ENCODE measurements at regions not wholly inside any gene's neighbourhood (a gene's known extent, or its start where the extent isn't known, plus 50 kb on each side); places are given as distances from the start of the nearest gene placed in this dataset.
A peak's percentile ranks its signal among the peaks of the same experiment; 100 is the strongest.

DNA sequence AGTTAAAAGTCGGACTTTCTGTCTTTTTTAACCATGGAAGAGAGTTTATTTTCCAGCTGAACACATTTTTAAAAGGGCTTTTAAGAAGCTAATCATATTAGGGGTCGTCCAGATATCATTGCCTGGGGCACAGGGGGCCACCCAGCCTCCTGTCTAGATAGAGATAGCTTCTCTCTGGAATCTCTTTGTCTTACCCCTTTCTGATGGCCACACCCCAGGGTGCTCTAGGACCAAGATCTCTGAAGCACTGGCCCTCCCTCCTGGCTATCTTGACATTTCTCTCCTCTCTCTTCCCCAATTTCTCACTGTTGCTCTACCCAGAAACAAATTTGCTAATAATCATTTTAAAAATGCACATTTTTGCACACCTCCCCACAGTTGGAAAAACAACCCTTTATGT, 204.4 kb downstream of the NXNL2 start:
- Mint-ChIP-seq H3K36me3 (ENCODE audit: low read depth) (no peaks in the 10 kb centered on the region), H3K4me1 (no peaks in the 10 kb centered on the region), H3K27me3 (peaks cover 28% of the 10 kb centered on the region), H3K9me3 (ENCODE audit: low read depth) (no peaks in the 10 kb centered on the region), H3K27ac (no peak overlapping the region), H3K4me3 (no peak overlapping the region)
- ATAC-seq, result no peak
- DNase-seq, result no peak
- intact Hi-C loops (cut with DNase I, micrococcal nuclease), result no loop called here
- CTCF ChIA-PET, result no interaction called here
- POLR2A ChIA-PET, result no interaction called here

DNA sequence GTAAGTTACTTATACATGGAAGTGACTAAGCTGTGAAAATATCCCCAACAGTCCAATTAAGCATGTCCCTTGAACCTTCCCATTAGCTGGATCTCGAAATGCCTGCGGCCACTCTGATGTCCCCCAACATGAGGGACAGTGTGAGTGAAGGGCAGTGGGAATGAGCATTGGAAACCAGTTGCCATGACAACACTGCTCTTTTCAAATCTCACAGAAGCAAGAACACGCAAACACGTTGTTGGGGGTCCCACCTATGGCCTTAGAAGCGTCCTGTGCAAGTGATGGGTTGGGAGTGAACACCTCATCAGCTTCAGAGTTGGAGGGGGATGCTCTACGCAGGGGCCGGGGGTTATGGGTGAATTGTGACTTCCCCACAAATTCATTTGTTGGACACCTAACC, 205.9 kb downstream of the NXNL2 start:
- ChIA-PET CTCF (no interaction called here), POLR2A (no interaction called here)
- H3K4me1 Mint-ChIP-seq, result no peaks in the 10 kb centered on the region

DNA sequence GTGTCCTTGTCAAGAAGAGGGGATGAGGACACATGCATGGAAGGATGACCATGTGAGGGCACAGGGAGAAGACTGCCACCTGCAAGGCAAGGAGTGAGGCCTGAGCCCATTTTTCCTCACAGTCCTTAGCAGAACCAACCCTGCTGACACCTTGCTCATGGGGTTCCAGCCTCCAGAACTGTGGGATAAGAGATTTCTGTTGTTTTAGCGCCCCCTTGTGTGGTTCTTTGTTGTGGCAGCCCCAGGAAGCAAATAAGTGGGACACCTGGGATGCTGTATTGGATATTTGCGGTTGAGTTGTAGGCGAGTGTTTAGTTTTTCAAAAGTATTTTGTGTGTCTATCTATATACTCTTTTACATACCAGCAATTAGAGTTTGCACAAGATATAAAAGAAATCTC, 206.4 kb downstream of the NXNL2 start:
- CTCF ChIA-PET, result no interaction called here
- Mint-ChIP-seq H3K4me3 (no peak overlapping the region), H3K9me3 (ENCODE audit: low read depth) (no peaks in the 10 kb centered on the region), H3K4me1 (no peaks in the 10 kb centered on the region), H3K27me3 (peaks cover 33% of the 10 kb centered on the region), H3K27ac (no peak overlapping the region), H3K36me3 (ENCODE audit: low read depth) (no peaks in the 10 kb centered on the region)
- DNase-seq, result peak; percentile 48
- no peak for ATAC-seq
- intact Hi-C loops (cut with DNase I, micrococcal nuclease), result loop anchor here (1.0 to 5.0 kb wide), 5 partner anchors 79 to 791 kb away; no protein-coding TSS in a partner anchor
- POLR2A ChIA-PET, result no interaction called here

More for the DNA sequence above, 205.9 kb downstream of the NXNL2 start:
- H3K4me3 Mint-ChIP-seq, result no peak overlapping the region
- DNase-seq (no peak), ATAC-seq (no peak)
- no peaks in the 10 kb centered on the region for H3K9me3 Mint-ChIP-seq (ENCODE audit: low read depth)
- no peaks in the 10 kb centered on the region for H3K36me3 Mint-ChIP-seq (ENCODE audit: low read depth)
- peaks cover 30% of the 10 kb centered on the region for H3K27me3 Mint-ChIP-seq
- no peak overlapping the region for H3K27ac Mint-ChIP-seq
- intact Hi-C loops (cut with DNase I, micrococcal nuclease), result loop anchor here (1.0 to 5.0 kb wide), 5 partner anchors 79 to 790 kb away; no protein-coding TSS in a partner anchor

DNA sequence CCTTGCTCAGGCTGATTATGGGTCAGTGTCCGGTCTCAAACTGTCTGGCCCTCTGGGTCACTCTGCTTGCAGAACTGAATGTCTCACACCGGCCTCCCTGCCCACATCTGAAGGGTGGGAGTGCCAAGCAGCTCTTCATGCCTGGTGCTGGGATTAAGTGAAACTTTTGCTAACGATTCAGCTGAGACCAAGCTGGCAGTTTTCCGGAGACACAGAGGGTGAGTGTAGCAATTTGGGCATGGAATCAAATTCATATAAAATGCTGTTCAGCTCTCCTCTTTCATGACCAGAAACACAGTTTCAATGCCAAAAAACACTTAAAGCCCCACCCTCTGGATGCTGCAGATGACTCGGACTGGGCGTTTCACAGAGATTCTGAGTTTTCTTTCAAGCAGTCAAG, 207.5 kb downstream of the NXNL2 start:
- Mint-ChIP-seq H3K27ac (no peak overlapping the region), H3K4me1 (no peaks in the 10 kb centered on the region), H3K9me3 (ENCODE audit: low read depth) (no peaks in the 10 kb centered on the region), H3K27me3 (peaks cover 26% of the 10 kb centered on the region), H3K36me3 (ENCODE audit: low read depth) (no peaks in the 10 kb centered on the region), H3K4me3 (no peak overlapping the region)
- ChIA-PET POLR2A (no interaction called here), CTCF (no interaction called here)
- no peak for DNase-seq
- intact Hi-C loops (cut with DNase I, micrococcal nuclease), result loop anchor here in 1 of 2 experiments (5.0 kb wide), 2 partner anchors 80 to 260 kb away; no protein-coding TSS in a partner anchor
- ATAC-seq, result no peak

DNA sequence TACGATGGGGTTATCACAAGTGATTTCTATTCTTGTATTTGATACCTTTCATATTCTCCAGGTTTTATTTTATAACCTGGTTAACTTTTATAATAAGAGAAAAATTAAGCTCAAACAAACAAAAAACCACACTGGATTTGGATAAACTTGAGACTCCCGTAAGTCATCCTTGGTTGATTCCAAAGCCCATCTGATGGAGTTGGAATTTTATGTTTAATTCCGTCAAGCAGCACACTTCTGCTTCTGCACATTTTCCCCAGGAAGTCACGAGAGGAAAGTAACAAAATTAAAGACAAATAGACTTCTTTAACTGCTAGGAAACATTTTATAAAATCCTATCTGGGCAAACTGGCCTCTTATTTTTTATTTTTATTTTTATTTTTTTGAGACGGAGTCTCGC, 207.9 kb downstream of the NXNL2 start:
- CTCF ChIA-PET, result no interaction called here
- intact Hi-C loops (cut with DNase I, micrococcal nuclease), result loop anchor here in 1 of 2 experiments (5.0 kb wide), 2 partner anchors 81 to 259 kb away; no protein-coding TSS in a partner anchor
- no peaks in the 10 kb centered on the region for H3K36me3 Mint-ChIP-seq (ENCODE audit: low read depth)

DNA sequence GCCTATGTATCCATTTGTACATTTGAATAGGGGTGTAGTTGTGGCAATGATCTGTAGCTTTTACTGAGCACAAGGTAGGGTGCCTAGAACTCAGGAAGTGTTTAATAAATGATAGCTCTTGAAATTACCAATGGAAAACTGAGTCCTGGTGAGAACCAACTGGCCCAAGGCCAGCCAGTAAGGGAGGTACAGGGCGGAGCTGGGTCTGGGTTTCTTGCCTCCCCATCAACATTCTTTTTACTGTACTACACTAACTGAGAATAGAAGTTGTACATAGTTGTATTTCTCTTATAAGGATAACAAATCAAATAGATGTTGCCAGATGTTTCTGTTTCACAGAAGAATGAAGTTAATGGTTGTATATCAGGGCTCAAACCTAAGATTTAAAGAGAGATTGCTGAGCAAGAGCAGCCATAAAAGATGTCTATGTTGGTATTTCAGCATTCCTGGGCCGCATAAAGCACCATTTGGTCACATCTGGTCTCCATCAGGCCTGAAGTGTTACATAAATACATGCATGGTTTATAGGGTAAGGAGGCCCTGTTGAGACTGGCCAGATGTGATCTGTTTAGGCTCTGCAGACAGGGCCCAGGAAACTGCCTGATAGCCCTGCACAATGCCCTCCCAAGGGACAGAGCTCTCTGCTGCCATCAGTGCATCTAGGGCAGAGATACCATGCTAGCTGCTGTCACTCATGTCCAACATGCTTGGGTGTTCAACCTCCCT, 210.5 kb downstream of the NXNL2 start:
- DNase-seq (no peak), ATAC-seq (no peak)
- H3K27ac Mint-ChIP-seq, result no peak overlapping the region
- intact Hi-C loops (cut with DNase I, micrococcal nuclease), result no loop called here
- no peaks in the 10 kb centered on the region for H3K36me3 Mint-ChIP-seq (ENCODE audit: low read depth)
- POLR2A ChIA-PET, result no interaction called here
- no peaks in the 10 kb centered on the region for H3K4me1 Mint-ChIP-seq
- no peaks in the 10 kb centered on the region for H3K9me3 Mint-ChIP-seq (ENCODE audit: low read depth)
- H3K27me3 Mint-ChIP-seq, result peaks cover 16% of the 10 kb centered on the region
- H3K4me3 Mint-ChIP-seq, result no peak overlapping the region
- CTCF ChIA-PET, result interaction anchor here (0.7 kb wide), 1 partner anchor 137 kb away, joined by 3 read pairs; no protein-coding TSS in a partner anchor

More for the DNA sequence above, 207.9 kb downstream of the NXNL2 start:
- H3K4me1 Mint-ChIP-seq, result no peaks in the 10 kb centered on the region
- DNase-seq (no peak), ATAC-seq (no peak)
- H3K27ac Mint-ChIP-seq, result no peak overlapping the region
- peaks cover 26% of the 10 kb centered on the region for H3K27me3 Mint-ChIP-seq
- POLR2A ChIA-PET, result no interaction called here
- no peaks in the 10 kb centered on the region for H3K9me3 Mint-ChIP-seq (ENCODE audit: low read depth)
- H3K4me3 Mint-ChIP-seq, result no peak overlapping the region

DNA sequence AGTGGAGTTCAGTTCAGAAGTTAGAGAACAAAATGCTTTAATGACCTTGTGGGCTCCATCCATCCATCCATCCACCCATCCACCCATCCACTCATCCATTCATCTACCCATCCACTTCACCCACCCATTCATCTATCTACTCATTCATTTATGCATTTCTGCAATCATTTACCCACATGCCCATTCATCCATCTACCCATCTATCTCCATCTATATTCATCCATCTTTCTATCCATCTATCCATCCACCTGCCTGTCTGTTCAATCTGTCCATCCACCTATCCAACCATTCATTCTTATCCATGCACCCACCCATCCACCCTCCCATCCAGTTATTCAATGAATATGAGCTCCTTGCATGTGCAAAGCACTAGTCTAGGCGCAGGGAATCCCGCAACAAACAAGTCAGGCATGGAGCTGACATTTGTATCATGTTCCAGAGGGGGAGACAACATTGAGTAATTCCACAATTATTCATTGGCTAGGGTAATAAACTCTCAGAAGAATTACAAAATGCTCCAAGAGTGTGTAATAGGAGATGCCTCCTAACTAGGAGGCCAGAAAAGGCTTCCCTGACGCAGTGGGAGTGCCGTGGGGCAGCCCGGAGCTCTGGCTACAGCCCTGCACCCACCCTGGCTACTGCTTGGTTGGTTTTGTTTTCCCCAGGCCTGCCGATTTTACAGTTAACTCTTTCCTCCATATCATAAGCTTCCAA, 211.2 kb downstream of the NXNL2 start:
- no peaks in the 10 kb centered on the region for H3K36me3 Mint-ChIP-seq (ENCODE audit: low read depth)
- ChIA-PET CTCF (interaction anchor here (0.7 kb wide), 1 partner anchor 136 kb away, joined by 3 read pairs; no protein-coding TSS in a partner anchor), POLR2A (interaction anchor here (0.5 kb wide), 1 partner anchor 192 kb away, joined by 4 read pairs; no protein-coding TSS in a partner anchor)
- H3K9me3 Mint-ChIP-seq (ENCODE audit: low read depth), result no peaks in the 10 kb centered on the region
- no peak overlapping the region for H3K4me3 Mint-ChIP-seq
- H3K27ac Mint-ChIP-seq, result no peak overlapping the region
- intact Hi-C loops (cut with DNase I, micrococcal nuclease), result no loop called here
- DNase-seq, result no peak
- peaks cover 12% of the 10 kb centered on the region for H3K27me3 Mint-ChIP-seq
- ATAC-seq, result no peak
- no peaks in the 10 kb centered on the region for H3K4me1 Mint-ChIP-seq

DNA sequence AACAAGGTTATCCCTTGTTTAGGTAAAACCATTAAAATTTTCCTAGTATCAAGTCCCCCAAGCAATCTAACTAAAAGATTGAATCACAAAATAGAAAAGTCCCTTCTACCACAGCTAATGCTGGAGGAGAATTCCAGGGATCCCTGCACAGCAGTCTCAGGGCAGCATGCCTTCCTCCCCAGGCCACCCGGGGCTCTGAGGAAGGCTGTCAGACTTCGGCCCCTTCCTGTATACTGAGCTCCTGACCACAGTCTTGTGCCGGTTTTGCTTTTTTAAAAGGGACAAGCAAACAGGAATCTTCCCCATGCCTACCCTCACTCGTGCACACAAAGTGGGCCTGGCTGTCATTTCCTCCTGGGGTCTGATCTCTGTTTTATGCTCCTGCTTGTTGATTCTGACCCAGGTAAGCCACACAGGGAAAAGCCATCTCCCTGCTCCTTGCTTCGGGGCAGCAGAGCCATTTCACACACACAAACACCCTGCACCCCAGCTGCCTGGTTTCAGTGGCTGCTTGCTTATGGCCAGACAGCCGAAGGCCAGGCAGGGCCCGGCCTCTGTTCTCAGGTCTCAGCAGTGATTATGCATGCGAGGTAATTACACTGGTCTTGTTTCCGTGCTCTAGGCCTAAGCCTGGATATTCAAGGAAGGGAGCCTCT, 211.9 kb downstream of the NXNL2 start:
- Mint-ChIP-seq H3K36me3 (ENCODE audit: low read depth) (no peaks in the 10 kb centered on the region), H3K4me1 (no peaks in the 10 kb centered on the region), H3K27ac (no peak overlapping the region), H3K4me3 (no peak overlapping the region), H3K9me3 (ENCODE audit: low read depth) (no peaks in the 10 kb centered on the region), H3K27me3 (peaks cover 9% of the 10 kb centered on the region)
- DNase-seq (no peak), ATAC-seq (no peak)
- CTCF ChIA-PET, result no interaction called here
- POLR2A ChIA-PET, result interaction anchor here (0.5 kb wide), 1 partner anchor 192 kb away, joined by 4 read pairs; no protein-coding TSS in a partner anchor
- intact Hi-C loops (cut with DNase I, micrococcal nuclease), result no loop called here

DNA sequence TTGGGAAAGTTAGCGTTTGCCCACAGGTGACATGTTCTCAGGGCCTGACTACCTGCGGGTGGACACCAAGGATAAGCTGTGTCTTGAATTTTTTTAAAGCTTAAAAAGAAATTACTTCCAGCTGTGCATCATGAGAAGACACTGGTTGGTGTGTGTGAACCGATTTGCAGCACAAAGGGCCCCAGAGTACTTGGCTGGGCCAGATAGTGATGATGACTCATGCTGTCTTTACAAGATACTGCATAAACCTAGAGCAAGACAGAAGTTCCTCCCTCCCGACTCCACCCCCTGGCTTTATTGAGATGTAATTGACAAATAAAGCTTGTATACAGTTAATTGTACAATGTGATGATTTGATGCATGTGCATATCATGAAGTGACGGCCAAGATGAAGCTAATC, 212.8 kb downstream of the NXNL2 start:
- no peak for DNase-seq
- CTCF ChIA-PET, result no interaction called here

DNA sequence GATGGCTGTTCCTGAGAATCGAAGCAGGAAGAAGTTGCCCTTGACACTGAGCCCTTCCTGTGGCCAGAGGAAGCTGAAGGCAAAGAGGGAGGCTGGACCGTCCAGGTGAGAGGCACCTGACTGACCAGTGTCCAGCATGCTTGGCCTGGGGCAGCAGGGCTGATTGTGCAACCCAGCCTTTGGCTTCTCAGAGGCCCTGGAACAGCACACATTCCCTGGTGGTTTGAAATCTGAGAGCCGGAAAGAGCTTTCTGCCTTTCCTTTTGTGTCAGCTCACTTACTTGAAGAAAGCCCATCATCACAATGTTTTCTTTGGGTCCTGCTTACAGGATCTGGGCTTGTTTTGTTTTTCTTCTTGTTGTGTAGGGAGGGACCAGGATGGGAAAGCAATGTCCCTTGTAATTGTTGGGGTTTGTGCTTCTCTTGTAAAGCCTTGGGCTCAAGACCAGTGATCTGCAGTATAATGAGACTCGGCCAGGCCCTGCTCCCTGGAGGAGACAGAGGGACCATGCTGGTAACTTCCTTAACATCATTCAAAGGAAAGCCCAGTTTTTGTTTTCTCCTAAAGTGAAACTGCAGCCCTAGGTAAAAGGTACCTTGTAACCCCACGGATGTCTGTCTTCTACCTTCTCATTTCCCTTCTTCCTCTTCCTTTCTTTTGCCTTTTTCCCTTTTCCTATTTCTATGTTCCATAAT, 213.7 kb downstream of the NXNL2 start:
- DNase-seq, result no peak
- H3K36me3 Mint-ChIP-seq (ENCODE audit: low read depth), result no peaks in the 10 kb centered on the region
- intact Hi-C loops (cut with DNase I, micrococcal nuclease), result no loop called here
- H3K9me3 Mint-ChIP-seq (ENCODE audit: low read depth), result no peaks in the 10 kb centered on the region
- H3K4me1 Mint-ChIP-seq, result no peaks in the 10 kb centered on the region
- H3K27ac Mint-ChIP-seq, result no peak overlapping the region
- ATAC-seq, result no peak
- no peak overlapping the region for H3K4me3 Mint-ChIP-seq
- peaks cover 10% of the 10 kb centered on the region for H3K27me3 Mint-ChIP-seq
- ChIA-PET CTCF (interaction anchor here (0.6 kb wide), 1 partner anchor 18 kb away, joined by 3 read pairs; no protein-coding TSS in a partner anchor), POLR2A (no interaction called here)

More for the DNA sequence above, 212.8 kb downstream of the NXNL2 start:
- no peaks in the 10 kb centered on the region for H3K4me1 Mint-ChIP-seq
- H3K27ac Mint-ChIP-seq, result no peak overlapping the region
- POLR2A ChIA-PET, result no interaction called here
- H3K36me3 Mint-ChIP-seq (ENCODE audit: low read depth), result no peaks in the 10 kb centered on the region
- intact Hi-C loops (cut with DNase I, micrococcal nuclease), result no loop called here
- ATAC-seq, result no peak
- no peaks in the 10 kb centered on the region for H3K9me3 Mint-ChIP-seq (ENCODE audit: low read depth)
- H3K27me3 Mint-ChIP-seq, result peaks cover 10% of the 10 kb centered on the region
- H3K4me3 Mint-ChIP-seq, result no peak overlapping the region

DNA sequence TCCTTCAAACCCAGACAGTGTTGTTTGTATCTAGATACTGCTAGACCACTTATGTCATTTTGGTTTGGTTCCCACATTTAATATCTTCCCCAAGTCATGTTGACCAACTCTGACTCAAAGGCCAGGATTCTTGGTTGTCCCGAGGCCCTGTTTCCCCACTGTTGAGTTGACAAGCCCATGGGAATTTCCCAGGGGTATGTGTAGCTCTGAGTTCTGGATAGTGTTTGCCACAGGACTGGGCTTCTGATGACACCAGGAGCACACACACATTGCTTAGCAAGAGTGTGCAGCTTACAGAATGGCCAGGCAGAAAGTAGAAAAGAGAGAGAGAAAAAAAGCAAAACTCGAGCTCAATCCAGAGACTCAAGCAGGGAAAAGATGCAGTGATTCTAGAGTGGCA, 214.4 kb downstream of the NXNL2 start:
- Mint-ChIP-seq H3K4me3 (no peak overlapping the region), H3K4me1 (no peaks in the 10 kb centered on the region), H3K9me3 (ENCODE audit: low read depth) (no peaks in the 10 kb centered on the region), H3K27ac (no peak overlapping the region), H3K36me3 (ENCODE audit: low read depth) (no peaks in the 10 kb centered on the region), H3K27me3 (peaks cover 8% of the 10 kb centered on the region)
- DNase-seq (no peak), ATAC-seq (no peak)
- intact Hi-C loops (cut with DNase I, micrococcal nuclease), result no loop called here
- ChIA-PET CTCF (no interaction called here), POLR2A (no interaction called here)

Measured in activated CD4-positive, alpha-beta T cell treated with anti-CD3 and anti-CD28 coated beads for 36 hours (primary cell).